Amniotic epithelial cell (primary cell): ENCODE measurements at regions not wholly inside any gene's neighbourhood (a gene's known extent, or its start where the extent isn't known, plus 50 kb on each side); places are given as distances from the start of the nearest gene placed in this dataset.

Experiments
- DNase-seq: peaks from one replicate; pipeline ENCODE4 v3.0.0-alpha.2; 2010; ENCODE audit warnings: low read depth

GRCh38 chr14:95442016-95442632 lies 74.3 kb downstream of the SYNE3 start:
- no peak for DNase-seq

GRCh38 chr14:95440951-95441350 lies 75.5 kb downstream of the SYNE3 start:
- no peak for DNase-seq

- no peak for DNase-seq
Measured at GRCh38 chr14:95440496-95440895, 76.0 kb downstream of the SYNE3 start.

GRCh38 chr14:95439881-95440280 lies 76.6 kb downstream of the SYNE3 start:
- no peak for DNase-seq

GRCh38 chr14:95437715-95438114 lies 78.7 kb downstream of the SYNE3 start:
- DNase-seq: no peak

GRCh38 chr14:95436354-95436753 lies 80.1 kb downstream of the SYNE3 start:
- no peak for DNase-seq

- no peak for DNase-seq
Measured at GRCh38 chr14:95434121-95434520, 82.3 kb downstream of the SYNE3 start.

- no peak for DNase-seq
Measured at GRCh38 chr14:95433094-95433478, 83.4 kb downstream of the SYNE3 start.

- peak; percentile 14 for DNase-seq
Measured at GRCh38 chr14:95432144-95433093, 84.0 kb downstream of the SYNE3 start.

GRCh38 chr14:95431199-95432143 lies 85.0 kb downstream of the SYNE3 start:
- DNase-seq: peak; percentile 29

GRCh38 chr14:95428557-95428956 lies 87.9 kb downstream of the SYNE3 start:
- no peak for DNase-seq

- DNase-seq: no peak
Measured at GRCh38 chr14:95426116-95426475, 90.4 kb downstream of the SYNE3 start.

- DNase-seq: no peak
Measured at GRCh38 chr14:95425369-95426115, 90.9 kb downstream of the SYNE3 start.

GRCh38 chr14:95424529-95424928 lies 91.9 kb downstream of the SYNE3 start:
- DNase-seq: peak; percentile 38

- DNase-seq: no peak
Measured at GRCh38 chr14:95421741-95422140, 94.7 kb downstream of the SYNE3 start.

- DNase-seq: no peak
Measured at GRCh38 chr14:95420060-95420459, 96.4 kb downstream of the SYNE3 start.

GRCh38 chr14:95419569-95419968 lies 96.9 kb downstream of the SYNE3 start:
- DNase-seq: no peak

- DNase-seq: no peak
Measured at GRCh38 chr14:95418858-95419257, 97.6 kb downstream of the SYNE3 start.

GRCh38 chr14:95417492-95417891 lies 97.8 kb upstream of the CLMN start:
- DNase-seq: no peak

GRCh38 chr14:95415993-95416392 lies 96.3 kb upstream of the CLMN start:
- no peak for DNase-seq
